Ovary (tissue), 7 donors: ENCODE measurements at regions not wholly inside any gene's neighbourhood (a gene's known extent, or its start where the extent isn't known, plus 50 kb on each side); places are given as distances from the start of the nearest gene placed in this dataset.

ENCODE experiments used
- DNase-seq, 5 donors: peaks; one replicate each; pipeline ENCODE4 v3.0.0-alpha.2; 2019 to 2020
- H3K27ac ChIP-seq, 2 donors: fragments of 200-600 bp; one replicate each; pipeline versions ENCODE4 v1.5.1 to v1.8.0; 2019 to 2022
- H3K27me3 ChIP-seq: fragments of 200-600 bp; one replicate; pipeline ENCODE4 v1.8.0; 2022
- H3K36me3 ChIP-seq: fragments of 200-600 bp; sonication (generic); one replicate; pipeline ENCODE4 v1.5.1; 2019
- H3K4me1 ChIP-seq: one replicate; pipeline ENCODE4 v1.8.1; 2013; ENCODE audit warnings: mild to moderate bottlenecking, moderate library complexity; ENCODE audit not compliant: insufficient read depth
- H3K4me3 ChIP-seq: fragments of 200-600 bp; sonication (generic); one replicate; pipeline ENCODE4 v1.5.1; 2017
- H3K9me3 ChIP-seq, 2 donors: fragments of 200-600 bp in 1 of 2; sonication (generic) in 1 of 2; one replicate each; pipeline versions ENCODE4 v1.5.1 to v1.8.1; 2013 to 2019; ENCODE audit warnings: mild to moderate bottlenecking in 1 of 2, moderate library complexity in 1 of 2
- EP300 ChIP-seq: sonication (generic); formaldehyde crosslinking; IDR thresholded peaks from one replicate; pipeline ENCODE4 v1.6.1; 2017; ENCODE audit warnings: antibody characterized with exemption
- POLR2A ChIP-seq: fragments of 450-650 bp; IDR thresholded peaks from one replicate; pipeline ENCODE4 v1.6.1; 2017; ENCODE audit warnings: antibody characterized with exemption, mild to moderate bottlenecking, moderate library complexity
- WGBS, 3 donors: extraction: QIAGEN DNeasy Blood & Tissue Kit in 1 of 3; methylation state at CpG; one replicate each; pipeline versions ENCODE4 v1.1.5 to v1.1.7; 2013 to 2017; 5-methylcytosine and 5-hydroxymethylcytosine counted together
- intact Hi-C, 4 donors: fragments of 100-400 bp; cut with DNase I; formaldehyde crosslinking; loops; one replicate each; pipeline versions ENCODE4 v1.11.0 to v1.15.1; 2022 to 2023
- TF ChIP-seq, protein P1 (sequence below), 3 donors: fragments of 450-650 bp in 2 of 3; fragments of 200-600 bp in 1 of 3; IDR thresholded peaks; one replicate each; pipeline versions ENCODE4 v1.5.1 to v1.8.0; 2016 to 2022; ENCODE audit warnings: antibody characterized with exemption in 3 of 3, mild to moderate bottlenecking in 1 of 3
- donor health status: DM: no; HTN: no; CAD: no; lungs with moderate emphysema.
- donor health status: DM: no; HTN: no; CAD: no.
- donor health status: Bipolar disorder and iron deficiency.
- donor health status: DM: no; HTN: no; CAD: no.
- donor health status: DM: yes; HTN: yes; CAD: no.

DNA sequence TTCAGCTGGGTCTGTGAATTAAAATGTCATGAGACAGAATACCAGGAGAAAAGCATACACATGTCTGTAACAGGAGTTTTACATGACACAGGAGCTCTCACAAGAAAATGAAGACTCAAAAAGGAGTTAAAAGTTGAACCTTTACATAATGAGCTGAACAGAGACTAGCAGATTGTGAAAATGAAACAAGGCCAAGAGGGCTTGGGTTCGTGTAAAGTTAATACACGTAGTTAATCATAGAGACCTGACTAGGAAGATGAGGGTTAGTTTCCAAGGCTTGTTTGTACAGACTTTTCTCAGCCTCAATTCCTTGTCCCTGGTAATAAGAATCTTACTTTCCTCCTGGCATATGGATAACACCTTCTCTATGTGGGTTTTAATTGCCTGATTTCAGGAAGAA is 1294.0 kb downstream of the MAT2B start:
- Histone ChIP-seq H3K27me3 (no peaks in the 10 kb centered on the region), H3K4me3 (no peak overlapping the region), H3K27ac (no peak overlapping the region), H3K36me3 (no peaks in the 10 kb centered on the region), H3K9me3 (no peaks in the 10 kb centered on the region), H3K4me1 (no peaks in the 10 kb centered on the region)
- DNase-seq = no peak
- intact Hi-C loops = no loop called here
- 13 to 19% (median 18%) methylated on average over 2 of the region's 2 CpGs for WGBS, 3 donors
- TF ChIP-seq, protein P1, sequence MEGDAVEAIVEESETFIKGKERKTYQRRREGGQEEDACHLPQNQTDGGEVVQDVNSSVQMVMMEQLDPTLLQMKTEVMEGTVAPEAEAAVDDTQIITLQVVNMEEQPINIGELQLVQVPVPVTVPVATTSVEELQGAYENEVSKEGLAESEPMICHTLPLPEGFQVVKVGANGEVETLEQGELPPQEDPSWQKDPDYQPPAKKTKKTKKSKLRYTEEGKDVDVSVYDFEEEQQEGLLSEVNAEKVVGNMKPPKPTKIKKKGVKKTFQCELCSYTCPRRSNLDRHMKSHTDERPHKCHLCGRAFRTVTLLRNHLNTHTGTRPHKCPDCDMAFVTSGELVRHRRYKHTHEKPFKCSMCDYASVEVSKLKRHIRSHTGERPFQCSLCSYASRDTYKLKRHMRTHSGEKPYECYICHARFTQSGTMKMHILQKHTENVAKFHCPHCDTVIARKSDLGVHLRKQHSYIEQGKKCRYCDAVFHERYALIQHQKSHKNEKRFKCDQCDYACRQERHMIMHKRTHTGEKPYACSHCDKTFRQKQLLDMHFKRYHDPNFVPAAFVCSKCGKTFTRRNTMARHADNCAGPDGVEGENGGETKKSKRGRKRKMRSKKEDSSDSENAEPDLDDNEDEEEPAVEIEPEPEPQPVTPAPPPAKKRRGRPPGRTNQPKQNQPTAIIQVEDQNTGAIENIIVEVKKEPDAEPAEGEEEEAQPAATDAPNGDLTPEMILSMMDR (IDR thresholded peaks at IDR 0.05) = no peak
- no peak for TF ChIP-seq POLR2A
- no peak for TF ChIP-seq EP300

DNA sequence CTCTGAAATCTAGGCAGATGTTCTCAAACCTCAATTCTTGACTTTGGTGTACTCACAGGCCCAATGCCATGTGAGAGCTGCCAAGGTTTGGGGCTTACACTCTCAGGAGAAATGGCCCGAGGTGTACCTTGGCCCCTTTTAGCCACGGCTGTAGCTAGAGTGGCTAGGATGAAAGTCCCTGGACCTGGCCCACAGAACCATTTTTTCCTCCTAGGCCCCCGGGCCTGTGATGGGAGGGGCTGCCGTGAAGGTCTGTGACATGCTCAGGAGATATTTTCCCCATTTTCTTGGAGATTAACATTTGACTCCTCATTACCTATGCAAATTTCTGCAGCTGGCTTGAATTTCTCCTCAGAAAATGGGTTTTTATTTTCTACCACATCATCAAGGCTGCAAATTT is 1296.5 kb downstream of the MAT2B start:
- 87 to 95% (median 91%) methylated on average over 4 of the region's 4 CpGs for WGBS, 3 donors
- intact Hi-C loops = no loop called here
- no peak overlapping the region for H3K4me3 ChIP-seq
- no peak for DNase-seq
- no peaks in the 10 kb centered on the region for H3K9me3 ChIP-seq
- TF ChIP-seq, protein P1 (IDR thresholded peaks at IDR 0.05) = no peak
- TF ChIP-seq POLR2A (no peak), EP300 (no peak)
- no peaks in the 10 kb centered on the region for H3K36me3 ChIP-seq
- H3K4me1 ChIP-seq = no peaks in the 10 kb centered on the region
- H3K27me3 ChIP-seq = no peaks in the 10 kb centered on the region
- no peak overlapping the region for H3K27ac ChIP-seq

DNA sequence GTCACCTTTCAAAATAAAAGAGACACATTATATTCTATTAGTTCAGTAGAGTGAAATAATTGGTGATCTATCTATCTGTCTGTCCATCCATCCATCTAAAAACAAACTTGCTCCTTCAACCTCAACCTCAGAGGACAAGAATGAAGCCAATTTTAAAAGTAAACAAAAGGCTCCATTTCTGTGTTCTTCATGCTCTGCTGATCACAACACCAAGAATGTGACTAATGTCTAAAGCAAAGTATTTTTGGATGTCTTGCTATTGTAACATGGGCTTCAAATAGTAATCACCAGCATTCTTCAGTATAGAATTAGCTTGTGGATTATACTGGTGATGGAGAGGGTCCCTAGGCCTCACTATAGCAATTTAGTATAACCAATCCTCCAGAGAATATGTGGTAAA is 1304.4 kb downstream of the MAT2B start:
- no peak overlapping the region for H3K4me3 ChIP-seq
- no peaks in the 10 kb centered on the region for H3K4me1 ChIP-seq
- intact Hi-C loops = no loop called here
- no peak overlapping the region for H3K27ac ChIP-seq
- DNase-seq = no peak
- no peaks in the 10 kb centered on the region for H3K27me3 ChIP-seq
- no peaks in the 10 kb centered on the region for H3K36me3 ChIP-seq
- TF ChIP-seq, protein P1 (IDR thresholded peaks at IDR 0.05) = no peak
- H3K9me3 ChIP-seq = no peaks in the 10 kb centered on the region

DNA sequence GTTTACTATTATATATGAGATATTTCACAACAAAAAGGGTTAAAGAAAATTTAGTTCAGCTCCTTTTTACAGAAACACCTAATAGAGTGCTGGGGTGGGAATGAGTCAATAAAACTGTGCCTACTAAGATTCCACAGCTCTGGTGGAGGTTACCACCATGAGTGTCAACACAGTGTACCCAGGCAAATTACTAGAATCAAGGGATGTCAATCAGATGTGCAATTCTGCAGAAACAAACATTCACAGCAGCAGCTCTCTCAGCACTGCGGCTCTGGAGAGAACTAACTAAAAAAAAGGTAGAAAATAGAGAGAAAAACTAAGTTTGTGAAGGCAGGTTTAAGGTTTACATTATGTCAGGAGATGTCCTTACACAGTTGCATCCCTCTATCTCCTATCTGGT is 1313.0 kb downstream of the MAT2B start:
- WGBS, 3 donors = 43 to 67% (median 56%) methylated on average over 1 of the region's 1 CpG
- TF ChIP-seq EP300 (no peak), POLR2A (no peak)
- TF ChIP-seq, protein P1 (IDR thresholded peaks at IDR 0.05) = no peak
- Histone ChIP-seq H3K4me3 (no peak overlapping the region), H3K27me3 (no peaks in the 10 kb centered on the region), H3K27ac (no peak overlapping the region), H3K9me3 (no peaks in the 10 kb centered on the region), H3K36me3 (no peaks in the 10 kb centered on the region), H3K4me1 (no peaks in the 10 kb centered on the region)
- no peak for DNase-seq
- intact Hi-C loops = no loop called here

DNA sequence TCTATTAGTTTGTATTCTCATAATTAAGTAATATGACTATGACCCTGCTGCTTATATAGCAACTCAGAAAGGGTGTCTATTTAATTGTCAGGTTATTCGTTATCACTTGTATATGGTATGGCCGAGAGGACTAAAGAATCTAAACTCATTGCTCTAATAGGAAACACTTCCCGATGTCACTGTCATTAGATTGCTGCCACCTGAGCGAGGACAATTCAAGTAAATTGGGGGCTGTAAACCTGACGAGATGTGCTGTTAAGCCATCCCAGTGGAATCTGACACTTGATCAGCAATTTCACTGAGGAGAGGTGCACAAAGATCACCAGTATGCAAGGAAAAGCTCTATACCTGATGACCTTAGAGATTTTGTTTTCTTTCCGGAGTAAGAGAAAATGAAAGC is 1319.3 kb downstream of the MAT2B start:
- TF ChIP-seq EP300 (no peak), POLR2A (no peak)
- TF ChIP-seq, protein P1 (IDR thresholded peaks at IDR 0.05) = no peak
- 65 to 70% (median 69%) methylated on average over 6 of the region's 6 CpGs for WGBS, 3 donors
- Histone ChIP-seq H3K4me1 (no peaks in the 10 kb centered on the region), H3K27me3 (no peaks in the 10 kb centered on the region), H3K36me3 (no peaks in the 10 kb centered on the region), H3K27ac (no peak overlapping the region), H3K4me3 (no peak overlapping the region), H3K9me3 (no peaks in the 10 kb centered on the region)
- intact Hi-C loops = no loop called here
- DNase-seq = no peak
